Breast epithelium (tissue), 4 donors: ENCODE measurements at regions not wholly inside any gene's neighbourhood (a gene's known extent, or its start where the extent isn't known, plus 50 kb on each side); places are given as distances from the start of the nearest gene placed in this dataset.

Experiments used
- DNase-seq, 2 donors: peaks; one replicate each; pipeline ENCODE4 v3.0.0-alpha.2; 2019; ENCODE audit warnings: low spot score in 2 of 2
- H3K27ac ChIP-seq, 2 donors: fragments of 200-600 bp; sonication (generic) in 1 of 2; one replicate each; pipeline ENCODE4 v1.5.1; 2016 to 2019; ENCODE audit warnings: mild to moderate bottlenecking in 1 of 2
- H3K27me3 ChIP-seq, 2 donors: fragments of 200-600 bp; sonication (generic) in 1 of 2; one replicate each; pipeline versions ENCODE4 v1.5.1 to v1.6.0; 2017 to 2019; ENCODE audit warnings: control low read depth in 1 of 2, mild to moderate bottlenecking in 1 of 2
- H3K36me3 ChIP-seq: fragments of 200-600 bp; one replicate; pipeline ENCODE4 v1.5.1; 2019
- H3K4me1 ChIP-seq, 2 donors: fragments of 200-600 bp; sonication (generic); one replicate each; pipeline ENCODE4 v1.5.1; 2016 to 2019; ENCODE audit warnings: control low read depth in 1 of 2
- H3K4me3 ChIP-seq, 3 donors: fragments of 200-600 bp; sonication (generic); 1 replicate in 2 of 3; 2 replicates in 1 of 3; pipeline ENCODE4 v1.5.1; 2016 to 2019; ENCODE audit warnings: mild to moderate bottlenecking in 3 of 3, moderate library complexity in 2 of 3
- H3K9me3 ChIP-seq, 2 donors: fragments of 200-600 bp; sonication (generic) in 1 of 2; one replicate each; pipeline ENCODE4 v1.5.1; 2016 to 2019; ENCODE audit warnings: control low read depth in 1 of 2
- CTCF ChIP-seq, 3 donors: fragments of 450-650 bp; IDR thresholded peaks; one replicate each; pipeline ENCODE4 v1.5.1; 2016 to 2017; ENCODE audit warnings: antibody characterized with exemption in 3 of 3, mild to moderate bottlenecking in 3 of 3, moderate library complexity in 3 of 3
- POLR2A ChIP-seq: fragments of 450-650 bp; IDR thresholded peaks from one replicate; pipeline ENCODE4 v1.6.1; 2016; ENCODE audit warnings: antibody characterized with exemption, mild to moderate bottlenecking, moderate library complexity
- POLR2AphosphoS5 ChIP-seq, 3 donors: sonication (generic); formaldehyde crosslinking; IDR thresholded peaks; one replicate each; pipeline ENCODE4 v1.6.1; 2017; ENCODE audit warnings: antibody characterized with exemption in 3 of 3
- intact Hi-C: fragments of 100-400 bp; cut with DNase I; formaldehyde crosslinking; loops from one replicate; pipeline ENCODE4 v1.15.1; 2023; ENCODE audit warnings: low total_unique reads

GRCh38 chr2:8525236-8525581, 156.6 kb upstream of the ID2 start:
- TF ChIP-seq CTCF (IDR thresholded peaks at IDR 0.05), result no peak
- TF ChIP-seq POLR2AphosphoS5 (IDR thresholded peaks at IDR 0.05), result no peak
- no peak for TF ChIP-seq POLR2A
- Histone ChIP-seq H3K9me3 (no peaks in the 10 kb centered on the region), H3K27me3 (no peaks in the 10 kb centered on the region), H3K27ac (peak overlapping the region; percentile 65 to 67), H3K4me3 (no peak overlapping the region), H3K36me3 (no peaks in the 10 kb centered on the region), H3K4me1 (no peaks in the 10 kb centered on the region)
- no peak for DNase-seq
- intact Hi-C loops, result no loop called here

GRCh38 chr2:8525582-8526402, 156.1 kb upstream of the ID2 start:
- H3K4me3 ChIP-seq, result peak overlapping the region in 1 of 3 donors; percentile 26
- H3K27ac ChIP-seq, result peak overlapping the region; percentile 65 to 67
- H3K9me3 ChIP-seq, result peaks cover 0 to under 1% of the 10 kb centered on the region in 2 donors
- TF ChIP-seq POLR2AphosphoS5 (IDR thresholded peaks at IDR 0.05), result no peak
- TF ChIP-seq POLR2A, result no peak
- TF ChIP-seq CTCF (IDR thresholded peaks at IDR 0.05), result peak in 1 of 3 donors; percentile 17
- no peaks in the 10 kb centered on the region for H3K27me3 ChIP-seq
- intact Hi-C loops, result loop anchor here (1.0 kb wide), 1 partner anchor 26 kb away; no protein-coding TSS in a partner anchor
- H3K36me3 ChIP-seq, result no peaks in the 10 kb centered on the region
- no peaks in the 10 kb centered on the region for H3K4me1 ChIP-seq
- peak; percentile 85 to 92 for DNase-seq

- intact Hi-C loops, result loop anchor here (1.0 kb wide), 1 partner anchor 27 kb away; no protein-coding TSS in a partner anchor
- no peak overlapping the region for H3K4me3 ChIP-seq
- no peaks in the 10 kb centered on the region for H3K27me3 ChIP-seq
- TF ChIP-seq POLR2A (no peak), POLR2AphosphoS5 (IDR thresholded peaks at IDR 0.05) (no peak), CTCF (IDR thresholded peaks at IDR 0.05) (no peak)
- H3K9me3 ChIP-seq, result peaks cover 0 to 6% of the 10 kb centered on the region in 2 donors
- H3K36me3 ChIP-seq, result no peaks in the 10 kb centered on the region
- DNase-seq, result no peak
- H3K4me1 ChIP-seq, result no peaks in the 10 kb centered on the region
- H3K27ac ChIP-seq, result peak overlapping the region; percentile 65 to 67
These were observed 155.5 kb upstream of the ID2 start for GRCh38 chr2:8526403-8526696.

- peak overlapping the region in 1 of 2 donors; percentile 67 for H3K27ac ChIP-seq
- H3K9me3 ChIP-seq, result peaks cover 0 to 6% of the 10 kb centered on the region in 2 donors
- no peak overlapping the region for H3K4me3 ChIP-seq
- DNase-seq, result no peak
- no peaks in the 10 kb centered on the region for H3K27me3 ChIP-seq
- H3K4me1 ChIP-seq, result no peaks in the 10 kb centered on the region
- H3K36me3 ChIP-seq, result no peaks in the 10 kb centered on the region
- TF ChIP-seq CTCF (IDR thresholded peaks at IDR 0.05) (no peak), POLR2A (no peak), POLR2AphosphoS5 (IDR thresholded peaks at IDR 0.05) (no peak)
- intact Hi-C loops, result no loop called here
These were observed 154.8 kb upstream of the ID2 start for GRCh38 chr2:8527031-8527430.

- intact Hi-C loops, result no loop called here
- H3K27ac ChIP-seq, result no peak overlapping the region
- no peaks in the 10 kb centered on the region for H3K27me3 ChIP-seq
- TF ChIP-seq POLR2A, result no peak
- TF ChIP-seq CTCF (IDR thresholded peaks at IDR 0.05), result no peak
- TF ChIP-seq POLR2AphosphoS5 (IDR thresholded peaks at IDR 0.05), result no peak
- H3K4me3 ChIP-seq, result no peak overlapping the region
- DNase-seq, result no peak
- no peaks in the 10 kb centered on the region for H3K36me3 ChIP-seq
- no peaks in the 10 kb centered on the region for H3K4me1 ChIP-seq
- H3K9me3 ChIP-seq, result peaks cover 0 to 6% of the 10 kb centered on the region in 2 donors
These were observed 154.2 kb upstream of the ID2 start for GRCh38 chr2:8527676-8528075.
